GM12891 (cell line): ENCODE measurements at regions not wholly inside any gene's neighbourhood (a gene's known extent, or its start where the extent isn't known, plus 50 kb on each side); places are given as distances from the start of the nearest gene placed in this dataset.

Experiments
- POLR2AphosphoS5 ChIP-seq: IDR thresholded peaks from 2 replicates; pipeline ENCODE4 v1.6.1; 2011; ENCODE audit warnings: low read depth, low read length, control low read depth
- SPI1 ChIP-seq: IDR thresholded peaks from 2 replicates; pipeline ENCODE4 v1.6.1; 2011; ENCODE audit warnings: low read depth, low read length, control low read depth

DNA sequence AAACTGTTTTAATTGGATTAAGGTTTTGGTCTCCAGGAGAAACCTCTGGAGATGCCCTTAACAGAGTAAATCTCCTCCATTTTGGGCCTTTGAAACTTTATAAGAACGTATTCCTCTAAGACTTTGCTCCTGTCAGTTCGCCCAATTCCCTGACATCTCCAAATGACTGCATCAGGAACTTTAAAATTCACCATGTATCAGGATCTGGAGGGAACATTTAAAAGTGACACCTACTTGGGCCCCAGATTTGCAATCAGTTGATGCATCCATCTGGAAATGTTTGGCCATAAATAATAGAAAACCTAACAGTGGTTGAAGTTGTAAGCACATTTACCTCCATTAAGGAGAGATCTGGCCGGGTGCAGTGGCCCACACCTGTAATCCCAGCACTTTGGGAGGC, 144.1 kb upstream of the WSCD2 start:
- TF ChIP-seq POLR2AphosphoS5 (no peak), SPI1 (no peak)
